ENCODE measurements at regions not wholly inside any gene's neighbourhood (a gene's known extent, or its start where the extent isn't known, plus 50 kb on each side); places are given as distances from the start of the nearest gene placed in this dataset.
"Not testable (repeated sequence)": the region's sequence is repeated elsewhere in the genome, so short reads cannot be mapped to it uniquely, and the experiment has no call there.

GRCh38 chr2:122034777-122035176, 279.3 kb downstream of the TSN start:
- ChIA-PET CTCF (no interaction called here), POLR2A (ENCODE audit: unreplicated experiment) (no interaction called here)
- intact Hi-C loops (cut with micrococcal nuclease; ENCODE audit: unreplicated experiment), result no loop called here
- no TSS peak for BruUV-seq (replicated peaks)
- H3K9me3 ChIP-seq (ENCODE audit: insufficient read depth, low read depth), result no peaks in the 10 kb centered on the region
- no peak for DNase-seq
- H3K79me2 ChIP-seq (ENCODE audit: low read depth), result no peaks in the 10 kb centered on the region
- H3K4me2 ChIP-seq, result no peak overlapping the region
- H3K36me3 ChIP-seq (ENCODE audit: low read depth), result no peaks in the 10 kb centered on the region
- H3K4me1 ChIP-seq (replicated peaks; ENCODE audit: insufficient read depth), result no peaks in the 10 kb centered on the region
- peaks cover 72% of the 10 kb centered on the region for H3K27me3 ChIP-seq (ENCODE audit: insufficient read depth, low read depth)
- H4K20me1 ChIP-seq (ENCODE audit: insufficient read depth), result no peaks in the 10 kb centered on the region
- H3K27ac ChIP-seq, result no peak overlapping the region
- no peaks in the 10 kb centered on the region for H3K9me2 ChIP-seq (ENCODE audit: insufficient read depth)
- TF ChIP-seq CTCF (conservative IDR thresholded peaks at IDR 0.05) (no peak), EZH2 (IDR thresholded peaks at IDR 0.05; ENCODE audit: low read depth) (no peak)
- no peak overlapping the region for H2AFZ ChIP-seq
- H3K4me3 ChIP-seq, result no peak overlapping the region
- no peaks in the 10 kb centered on the region for H3F3A ChIP-seq (ENCODE audit: insufficient read depth, low read depth)

- H3K79me2 ChIP-seq (ENCODE audit: low read depth); BruUV-seq (replicated peaks); DNase-seq; H3K9me2 ChIP-seq (ENCODE audit: insufficient read depth); H4K20me1 ChIP-seq (ENCODE audit: insufficient read depth); H3K36me3 ChIP-seq (ENCODE audit: low read depth); POLR2A ChIA-PET (ENCODE audit: unreplicated experiment); H3K4me3 ChIP-seq; CTCF ChIA-PET; H3K4me2 ChIP-seq; intact Hi-C loops (cut with micrococcal nuclease; ENCODE audit: unreplicated experiment); H3K4me1 ChIP-seq (replicated peaks; ENCODE audit: insufficient read depth); H3K27ac ChIP-seq; H3F3A ChIP-seq (ENCODE audit: insufficient read depth, low read depth); H3K9me3 ChIP-seq (ENCODE audit: insufficient read depth, low read depth); H2AFZ ChIP-seq: not testable (repeated sequence)
- H3K27me3 ChIP-seq (ENCODE audit: insufficient read depth, low read depth), result peaks cover 75% of the 10 kb centered on the region
Observed at GRCh38 chr2:122038816-122039215, 283.4 kb downstream of the TSN start.

GRCh38 chr2:122041455-122041854, 286.0 kb downstream of the TSN start:
- no peak for TF ChIP-seq CTCF (conservative IDR thresholded peaks at IDR 0.05)
- no peak for TF ChIP-seq EZH2 (IDR thresholded peaks at IDR 0.05; ENCODE audit: low read depth)
- Histone ChIP-seq H3K79me2 (ENCODE audit: low read depth) (no peaks in the 10 kb centered on the region), H3K4me3 (no peak overlapping the region), H3K9me3 (ENCODE audit: insufficient read depth, low read depth) (no peaks in the 10 kb centered on the region), H3K9me2 (ENCODE audit: insufficient read depth) (no peaks in the 10 kb centered on the region), H3K36me3 (ENCODE audit: low read depth) (no peaks in the 10 kb centered on the region), H2AFZ (no peak overlapping the region), H3K4me2 (no peak overlapping the region), H3K4me1 (replicated peaks; ENCODE audit: insufficient read depth) (no peaks in the 10 kb centered on the region), H3F3A (ENCODE audit: insufficient read depth, low read depth) (no peaks in the 10 kb centered on the region), H3K27me3 (ENCODE audit: insufficient read depth, low read depth) (peaks cover 55% of the 10 kb centered on the region), H3K27ac (no peak overlapping the region), H4K20me1 (ENCODE audit: insufficient read depth) (no peaks in the 10 kb centered on the region)
- DNase-seq, result peak in 1 of 2 experiments; percentile 30
- ChIA-PET CTCF (no interaction called here), POLR2A (ENCODE audit: unreplicated experiment) (no interaction called here)
- no TSS peak for BruUV-seq (replicated peaks)
- intact Hi-C loops (cut with micrococcal nuclease; ENCODE audit: unreplicated experiment), result no loop called here

GRCh38 chr2:122051659-122052058, 296.2 kb downstream of the TSN start:
- H3K9me2 ChIP-seq (ENCODE audit: insufficient read depth); H3K4me2 ChIP-seq; BruUV-seq (replicated peaks); H3K4me3 ChIP-seq; H3K27ac ChIP-seq; H3F3A ChIP-seq (ENCODE audit: insufficient read depth, low read depth); POLR2A ChIA-PET (ENCODE audit: unreplicated experiment); H4K20me1 ChIP-seq (ENCODE audit: insufficient read depth); H3K9me3 ChIP-seq (ENCODE audit: insufficient read depth, low read depth); DNase-seq; H2AFZ ChIP-seq; CTCF ChIA-PET; H3K36me3 ChIP-seq (ENCODE audit: low read depth); H3K79me2 ChIP-seq (ENCODE audit: low read depth); intact Hi-C loops (cut with micrococcal nuclease; ENCODE audit: unreplicated experiment); H3K4me1 ChIP-seq (replicated peaks; ENCODE audit: insufficient read depth): not testable (repeated sequence)
- H3K27me3 ChIP-seq (ENCODE audit: insufficient read depth, low read depth), result peaks cover 21% of the 10 kb centered on the region; the same call in 1 of the 2 replicates

Measured in PC-9 (cell line).